RWPE1 (cell line): ENCODE measurements at regions not wholly inside any gene's neighbourhood (a gene's known extent, or its start where the extent isn't known, plus 50 kb on each side); places are given as distances from the start of the nearest gene placed in this dataset.
A peak's percentile ranks its signal among the peaks of the same experiment; 100 is the strongest.
"Not testable (repeated sequence)": the region's sequence is repeated elsewhere in the genome, so short reads cannot be mapped to it uniquely, and the experiment has no call there.

Experiments
- CTCF ChIA-PET: fragments of 350-600 bp; sonication (Branson Sonifier 250); formaldehyde crosslinking; extraction: SDS; loops from one replicate; lab custom pipeline; 2021; lab: Yijun Ruan, JAX
- POLR2A ChIA-PET: fragments of 400-600 bp; formaldehyde crosslinking; extraction: SDS; loops from one replicate; lab custom pipeline; 2020; ENCODE audit warnings: antibody characterized with exemption; ENCODE audit not compliant: low non-redundant PET; lab: Yijun Ruan, JAX
- DNase-seq: peaks from one replicate; pipeline ENCODE4 v3.0.0; 2012; ENCODE audit warnings: low spot score
- H3K27ac ChIP-seq: fragments of 450-650 bp; 2 replicates; pipeline ENCODE4 v1.5.1; 2017
- TF ChIP-seq, protein P1 (sequence below): fragments of 450-650 bp; conservative IDR thresholded peaks from 2 replicates; pipeline ENCODE4 v1.5.1; 2017; ENCODE audit warnings: low read depth, mild to moderate bottlenecking

DNA sequence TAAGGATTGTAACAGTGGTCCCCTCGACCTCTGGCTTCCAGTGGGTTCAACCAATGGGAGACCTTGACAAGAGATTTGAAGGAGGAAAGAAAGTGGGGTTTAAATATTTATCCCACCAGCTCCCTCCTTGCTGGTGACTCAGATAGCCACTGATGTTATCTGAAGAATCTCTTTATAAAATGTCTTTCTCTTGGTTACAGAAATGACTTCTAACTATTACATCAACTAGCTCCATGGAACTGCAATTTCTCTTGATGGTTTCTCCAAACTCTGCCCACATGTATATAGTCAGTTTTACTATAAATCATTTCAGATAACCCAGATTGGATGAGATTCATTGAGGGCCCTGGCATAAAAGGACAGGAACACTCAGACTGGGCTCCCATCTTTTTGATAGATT is 920.2 kb upstream of the SOX9 start:
- ChIA-PET POLR2A (no interaction called here), CTCF (interaction anchor here (0.6 kb wide), 1 partner anchor 571 kb away, joined by 3 read pairs; no protein-coding TSS in a partner anchor)
- no peak for DNase-seq
- TF ChIP-seq, protein P1, sequence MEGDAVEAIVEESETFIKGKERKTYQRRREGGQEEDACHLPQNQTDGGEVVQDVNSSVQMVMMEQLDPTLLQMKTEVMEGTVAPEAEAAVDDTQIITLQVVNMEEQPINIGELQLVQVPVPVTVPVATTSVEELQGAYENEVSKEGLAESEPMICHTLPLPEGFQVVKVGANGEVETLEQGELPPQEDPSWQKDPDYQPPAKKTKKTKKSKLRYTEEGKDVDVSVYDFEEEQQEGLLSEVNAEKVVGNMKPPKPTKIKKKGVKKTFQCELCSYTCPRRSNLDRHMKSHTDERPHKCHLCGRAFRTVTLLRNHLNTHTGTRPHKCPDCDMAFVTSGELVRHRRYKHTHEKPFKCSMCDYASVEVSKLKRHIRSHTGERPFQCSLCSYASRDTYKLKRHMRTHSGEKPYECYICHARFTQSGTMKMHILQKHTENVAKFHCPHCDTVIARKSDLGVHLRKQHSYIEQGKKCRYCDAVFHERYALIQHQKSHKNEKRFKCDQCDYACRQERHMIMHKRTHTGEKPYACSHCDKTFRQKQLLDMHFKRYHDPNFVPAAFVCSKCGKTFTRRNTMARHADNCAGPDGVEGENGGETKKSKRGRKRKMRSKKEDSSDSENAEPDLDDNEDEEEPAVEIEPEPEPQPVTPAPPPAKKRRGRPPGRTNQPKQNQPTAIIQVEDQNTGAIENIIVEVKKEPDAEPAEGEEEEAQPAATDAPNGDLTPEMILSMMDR: no peak
- no peak overlapping the region for H3K27ac ChIP-seq

DNA sequence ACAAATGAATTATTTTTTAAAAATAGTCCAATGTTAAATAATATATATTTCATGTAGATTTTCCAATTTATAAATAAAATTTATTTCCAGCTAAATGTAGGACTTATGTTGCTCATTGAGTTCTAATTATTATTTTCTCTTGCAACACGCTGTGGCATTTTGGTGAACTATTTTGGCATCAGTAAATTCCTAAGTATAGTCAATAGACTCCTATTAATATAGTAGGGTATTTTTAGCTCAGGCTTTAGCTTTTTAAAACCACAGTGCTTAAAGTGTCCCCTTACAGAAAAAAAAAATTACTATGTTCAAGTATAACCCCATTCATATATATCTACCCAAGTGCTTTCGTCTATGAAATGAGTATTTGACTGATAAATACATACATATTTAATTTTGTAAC is 919.2 kb upstream of the SOX9 start:
- ChIA-PET POLR2A (no interaction called here), CTCF (no interaction called here)
- TF ChIP-seq, protein P1: no peak
- no peak overlapping the region for H3K27ac ChIP-seq
- no peak for DNase-seq

DNA sequence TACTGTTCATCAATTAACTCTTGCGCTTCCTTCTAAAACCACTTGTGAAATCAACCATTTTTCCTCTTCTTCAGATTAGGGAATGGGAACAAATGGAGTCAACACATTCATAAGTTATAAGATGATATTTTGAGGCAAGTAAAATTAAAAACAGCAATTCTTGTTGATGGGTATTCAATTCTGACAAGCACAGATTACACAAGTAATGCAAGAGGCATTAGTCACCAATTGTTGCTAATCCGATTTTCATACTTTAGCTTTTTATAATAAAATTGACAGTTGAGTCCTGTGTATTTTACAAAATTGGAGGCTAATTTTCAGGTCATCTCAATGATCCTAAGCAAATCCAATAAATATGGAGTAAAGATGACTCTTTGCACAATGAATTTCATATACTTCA is 918.4 kb upstream of the SOX9 start:
- CTCF ChIA-PET: no interaction called here
- TF ChIP-seq, protein P1: no peak
- DNase-seq: no peak
- no peak overlapping the region for H3K27ac ChIP-seq
- POLR2A ChIA-PET: no interaction called here

DNA sequence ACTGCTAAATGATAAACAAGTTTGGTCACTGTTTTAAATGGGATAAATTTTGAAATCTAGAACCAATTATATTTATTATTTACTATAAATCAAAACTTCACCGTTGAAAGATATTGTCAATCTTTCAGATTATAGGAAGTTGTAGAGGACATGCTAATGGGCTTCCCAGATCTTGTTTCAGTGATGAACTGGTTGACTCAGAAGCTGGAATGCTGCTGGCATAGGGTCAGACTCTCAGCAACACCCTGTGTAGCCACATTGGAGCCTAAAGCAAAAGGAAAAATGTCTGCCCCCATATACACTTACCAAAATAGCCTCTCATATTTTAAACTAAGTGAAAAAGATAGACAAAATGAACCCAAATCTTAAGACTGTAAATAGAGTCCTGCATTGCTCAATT is 916.9 kb upstream of the SOX9 start:
- ChIA-PET CTCF (no interaction called here), POLR2A (no interaction called here)
- TF ChIP-seq, protein P1: no peak
- H3K27ac ChIP-seq: no peak overlapping the region
- no peak for DNase-seq

DNA sequence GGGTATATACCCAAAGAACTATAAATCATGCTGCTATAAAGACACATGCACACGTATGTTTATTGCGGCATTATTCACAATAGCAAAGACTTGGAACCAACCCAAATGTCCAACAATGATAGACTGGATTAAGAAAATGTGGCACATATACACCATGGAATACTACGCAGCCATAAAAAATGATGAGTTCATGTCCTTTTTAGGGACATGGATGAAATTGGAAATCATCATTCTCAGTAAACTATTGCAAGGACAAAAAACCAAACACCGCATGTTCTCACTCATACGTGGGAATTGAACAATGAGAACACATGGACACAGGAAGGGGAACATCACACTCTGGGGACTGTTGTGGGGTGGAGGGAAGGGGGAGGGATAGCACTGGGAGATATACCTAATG is 914.9 kb upstream of the SOX9 start:
- DNase-seq, H3K27ac ChIP-seq, CTCF ChIA-PET, POLR2A ChIA-PET: not testable (repeated sequence)

DNA sequence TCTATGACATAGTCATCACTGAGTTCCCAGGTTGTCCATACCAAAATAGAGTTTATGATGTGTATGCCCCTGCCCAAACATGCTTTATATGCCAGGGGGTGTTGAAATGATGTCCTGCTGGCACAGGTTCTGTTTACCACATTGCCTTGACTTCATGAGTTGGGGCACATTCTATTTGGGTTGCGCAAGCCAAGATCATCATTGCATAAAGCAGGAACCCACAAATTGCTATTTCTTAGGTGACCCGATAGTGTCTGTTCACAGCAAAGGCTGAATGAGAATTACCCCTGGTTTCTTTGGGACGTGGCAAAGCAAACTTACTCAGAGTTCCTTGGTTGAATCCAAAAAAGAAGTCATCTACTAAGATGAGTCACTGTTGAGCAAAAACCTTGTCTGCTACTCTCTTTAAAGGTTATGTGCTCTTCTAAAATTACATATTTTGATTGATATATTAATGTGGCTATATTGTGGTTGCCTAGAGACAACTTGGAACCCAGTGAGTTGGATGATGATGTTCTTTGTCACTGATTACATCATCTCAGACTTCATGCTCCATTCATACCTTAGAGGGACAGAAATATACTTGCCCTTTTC is 912.6 kb upstream of the SOX9 start:
- no peak overlapping the region for H3K27ac ChIP-seq
- ChIA-PET POLR2A (no interaction called here), CTCF (interaction anchor here (0.7 kb wide), 1 partner anchor 95 kb away, joined by 3 read pairs; no protein-coding TSS in a partner anchor)
- TF ChIP-seq, protein P1: no peak
- peak; percentile 71 for DNase-seq

DNA sequence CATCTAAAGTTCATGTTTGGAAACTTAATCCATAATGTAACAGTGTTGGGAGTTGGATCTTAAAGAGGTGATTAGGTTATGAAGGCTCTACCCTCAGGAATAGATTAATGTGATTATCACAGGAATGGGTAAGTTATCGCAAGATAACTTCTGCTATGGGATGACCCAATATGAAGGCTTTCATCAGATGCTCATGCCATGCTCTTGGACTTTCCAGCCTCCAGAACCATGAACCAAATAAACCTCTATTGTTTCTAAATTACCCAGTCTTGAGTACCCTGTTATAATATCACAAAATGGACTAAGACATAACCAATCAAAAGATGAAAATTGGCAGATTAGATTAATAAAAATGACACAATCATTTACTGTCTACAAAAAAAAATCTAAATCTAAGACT is 906.9 kb upstream of the SOX9 start:
- POLR2A ChIA-PET: no interaction called here
- no peak for DNase-seq
- no peak overlapping the region for H3K27ac ChIP-seq
- CTCF ChIA-PET: no interaction called here
- TF ChIP-seq, protein P1: no peak
